Tibial nerve (tissue), 3 donors: ENCODE measurements at regions not wholly inside any gene's neighbourhood (a gene's known extent, or its start where the extent isn't known, plus 50 kb on each side); places are given as distances from the start of the nearest gene placed in this dataset.

Experiments
- POLR2A ChIP-seq, 2 donors: fragments of 450-650 bp; IDR thresholded peaks; one replicate each; pipeline ENCODE4 v1.6.1; 2017; ENCODE audit warnings: antibody characterized with exemption in 2 of 2, mild to moderate bottlenecking in 2 of 2, moderate library complexity in 2 of 2
- TF ChIP-seq, protein P1 (sequence below), 5 experiments: fragments of 200-600 bp in 3 of 5; fragments of 450-650 bp in 2 of 5; sonication (generic) in 3 of 5; IDR thresholded peaks; one replicate each; pipeline ENCODE4 v1.5.1; 2016 to 2019; ENCODE audit warnings: antibody characterized with exemption in 5 of 5, mild to moderate bottlenecking in 3 of 5, moderate library complexity in 2 of 5

DNA sequence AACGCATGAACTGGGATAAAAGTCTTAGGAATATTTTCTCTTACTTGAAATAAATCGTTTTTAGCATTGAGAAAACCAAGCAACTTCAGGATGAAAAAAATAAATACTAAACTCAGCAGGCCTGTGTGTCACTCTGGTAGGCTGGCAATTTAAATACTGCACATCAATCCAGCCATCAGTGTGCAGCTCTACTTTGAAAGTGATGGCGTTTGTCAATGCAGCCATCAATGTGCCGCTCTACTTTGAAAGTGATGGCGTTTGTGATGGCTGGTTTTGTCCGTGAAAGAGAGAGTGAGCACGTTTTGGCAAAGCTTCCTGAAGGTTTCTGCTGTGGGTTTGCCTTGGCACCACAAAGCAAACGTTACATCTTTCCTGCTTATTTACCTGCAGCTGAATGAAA, 543.5 kb upstream of the SALL3 start:
- TF ChIP-seq, protein P1, sequence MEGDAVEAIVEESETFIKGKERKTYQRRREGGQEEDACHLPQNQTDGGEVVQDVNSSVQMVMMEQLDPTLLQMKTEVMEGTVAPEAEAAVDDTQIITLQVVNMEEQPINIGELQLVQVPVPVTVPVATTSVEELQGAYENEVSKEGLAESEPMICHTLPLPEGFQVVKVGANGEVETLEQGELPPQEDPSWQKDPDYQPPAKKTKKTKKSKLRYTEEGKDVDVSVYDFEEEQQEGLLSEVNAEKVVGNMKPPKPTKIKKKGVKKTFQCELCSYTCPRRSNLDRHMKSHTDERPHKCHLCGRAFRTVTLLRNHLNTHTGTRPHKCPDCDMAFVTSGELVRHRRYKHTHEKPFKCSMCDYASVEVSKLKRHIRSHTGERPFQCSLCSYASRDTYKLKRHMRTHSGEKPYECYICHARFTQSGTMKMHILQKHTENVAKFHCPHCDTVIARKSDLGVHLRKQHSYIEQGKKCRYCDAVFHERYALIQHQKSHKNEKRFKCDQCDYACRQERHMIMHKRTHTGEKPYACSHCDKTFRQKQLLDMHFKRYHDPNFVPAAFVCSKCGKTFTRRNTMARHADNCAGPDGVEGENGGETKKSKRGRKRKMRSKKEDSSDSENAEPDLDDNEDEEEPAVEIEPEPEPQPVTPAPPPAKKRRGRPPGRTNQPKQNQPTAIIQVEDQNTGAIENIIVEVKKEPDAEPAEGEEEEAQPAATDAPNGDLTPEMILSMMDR (IDR thresholded peaks at IDR 0.05), result no peak
- TF ChIP-seq POLR2A (IDR thresholded peaks at IDR 0.05), result no peak
